HG03064 (cell line): ENCODE measurements at regions not wholly inside any gene's neighbourhood (a gene's known extent, or its start where the extent isn't known, plus 50 kb on each side); places are given as distances from the start of the nearest gene placed in this dataset.
"Not testable (repeated sequence)": the region's sequence is repeated elsewhere in the genome, so short reads cannot be mapped to it uniquely, and the experiment has no call there.

Experiments used
- ATAC-seq: cut with Tn5 transposase; IDR thresholded peaks from one replicate; pipeline ENCODE4 v1.9.1; 2021; ENCODE audit warnings: low read depth; ENCODE audit not compliant: unreplicated experiment

DNA sequence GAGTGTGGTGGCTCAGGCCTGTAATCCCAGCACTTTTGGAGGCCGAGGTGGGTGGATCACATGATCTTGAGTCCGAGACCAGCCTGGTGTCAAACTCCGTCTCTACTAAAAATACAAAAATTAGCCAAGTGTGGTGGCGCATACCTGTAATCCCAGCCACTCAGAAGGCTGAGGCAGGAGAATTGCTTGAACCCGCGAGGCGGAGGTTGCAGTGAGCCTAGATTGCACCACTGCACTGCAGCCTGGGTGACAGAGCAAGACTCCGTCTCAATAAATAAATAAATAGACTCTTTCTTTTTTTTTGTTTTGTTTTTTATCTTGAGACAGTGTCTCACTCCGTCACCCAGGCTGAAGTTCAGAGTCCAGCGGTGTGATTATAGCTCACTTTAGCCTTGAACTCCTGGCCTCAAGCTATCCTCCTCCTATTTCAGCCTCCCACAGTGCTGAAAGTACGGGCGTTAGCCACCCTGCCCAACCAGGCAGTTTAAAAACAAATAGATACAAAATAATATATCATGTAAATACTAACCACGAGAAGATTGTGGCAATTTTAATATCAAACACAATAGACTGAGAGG lies 1158.0 kb upstream of the TMEFF2 start:
- ATAC-seq: not testable (repeated sequence)

DNA sequence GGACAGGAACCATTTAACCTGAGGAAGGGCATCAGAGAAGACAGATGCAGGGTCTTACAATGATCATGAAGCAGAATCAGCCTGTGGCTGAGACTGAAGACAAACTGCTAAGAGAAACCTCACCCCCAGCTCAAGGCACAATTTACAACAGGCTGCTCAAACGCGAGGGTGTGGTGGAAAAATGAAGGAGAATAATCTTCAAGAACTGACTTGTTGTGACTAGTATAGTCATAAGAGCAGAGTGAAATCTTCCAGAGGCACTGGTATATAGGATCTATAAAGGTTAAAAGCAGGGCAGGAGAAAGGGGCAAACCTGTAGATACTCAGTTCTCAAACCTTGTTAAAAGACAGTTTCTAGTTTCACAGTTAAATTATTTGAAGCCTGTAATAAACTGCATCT lies 1155.8 kb upstream of the TMEFF2 start:
- no peak for ATAC-seq

DNA sequence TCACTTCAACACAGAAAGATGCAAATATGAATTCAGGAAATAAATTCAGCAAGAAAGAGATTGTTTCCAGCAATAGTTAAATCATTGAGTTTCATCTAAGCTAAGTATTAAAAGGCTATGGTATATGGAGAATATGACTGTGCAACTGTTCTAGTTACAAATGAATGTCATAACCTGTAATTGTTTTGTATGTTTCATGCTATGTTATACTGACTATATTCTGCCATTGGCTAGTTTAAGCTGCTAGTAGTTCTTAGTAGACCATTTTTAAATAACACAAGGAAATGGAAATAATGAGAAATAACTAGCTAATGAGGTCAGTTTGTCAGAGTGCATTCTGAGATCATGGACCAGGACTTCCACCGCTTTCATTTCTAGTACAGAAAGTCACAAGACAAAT lies 1154.9 kb upstream of the TMEFF2 start:
- no peak for ATAC-seq

DNA sequence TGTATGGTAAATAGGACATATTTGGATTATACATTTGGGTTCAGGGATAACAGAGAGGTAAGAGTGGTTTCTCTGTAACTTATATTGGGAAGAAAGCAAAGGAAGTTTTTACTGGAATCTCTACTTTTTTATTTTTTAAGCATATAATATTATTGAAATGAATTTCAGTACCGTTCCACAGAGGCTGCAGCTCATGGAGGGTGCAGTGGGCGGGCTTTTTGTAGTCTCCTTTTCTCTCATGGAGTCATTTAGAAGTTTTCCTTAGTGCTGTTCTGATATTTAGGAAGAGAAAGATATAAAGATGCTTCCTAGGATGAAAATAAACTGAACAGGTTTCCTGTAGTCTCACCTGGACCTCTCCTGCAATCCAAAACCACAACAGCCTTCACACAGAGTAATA lies 1153.3 kb upstream of the TMEFF2 start:
- no peak for ATAC-seq

DNA sequence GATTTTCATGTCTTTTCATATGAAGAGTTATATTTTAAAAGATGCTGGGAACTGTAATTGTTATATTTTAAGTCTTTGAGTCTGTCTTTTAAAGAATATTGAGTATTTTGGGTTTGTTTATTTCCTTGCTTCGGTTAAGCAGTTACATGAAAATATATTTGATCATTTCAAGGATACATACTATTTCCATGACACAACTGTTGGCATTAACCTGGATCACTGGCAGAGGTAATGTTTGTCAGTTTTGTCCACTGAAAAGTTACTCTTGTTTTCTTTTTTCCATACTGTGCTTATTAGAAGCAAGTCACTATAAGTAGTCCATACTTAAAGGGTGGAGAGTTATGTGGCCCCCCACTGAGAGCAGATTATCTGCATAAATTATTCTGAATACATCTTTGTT lies 1142.0 kb upstream of the TMEFF2 start:
- no peak for ATAC-seq

DNA sequence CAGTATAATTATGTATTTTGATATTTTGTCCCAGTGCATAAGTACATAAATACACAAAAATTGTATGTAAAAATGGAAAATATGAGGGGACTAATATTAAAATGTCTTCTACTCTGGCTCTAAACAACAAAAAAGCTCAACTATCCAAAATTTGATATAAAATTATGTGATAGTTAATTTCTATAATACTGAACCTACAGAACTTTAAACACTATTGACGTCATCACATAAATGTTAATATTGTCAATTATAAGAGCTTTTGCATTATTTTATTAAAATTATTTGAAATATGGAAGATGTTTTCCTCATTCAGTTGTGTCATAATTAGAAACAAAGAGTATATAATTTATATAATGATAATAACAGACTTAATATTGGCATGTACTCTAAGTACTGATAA lies 1139.7 kb upstream of the TMEFF2 start:
- ATAC-seq: no peak

DNA sequence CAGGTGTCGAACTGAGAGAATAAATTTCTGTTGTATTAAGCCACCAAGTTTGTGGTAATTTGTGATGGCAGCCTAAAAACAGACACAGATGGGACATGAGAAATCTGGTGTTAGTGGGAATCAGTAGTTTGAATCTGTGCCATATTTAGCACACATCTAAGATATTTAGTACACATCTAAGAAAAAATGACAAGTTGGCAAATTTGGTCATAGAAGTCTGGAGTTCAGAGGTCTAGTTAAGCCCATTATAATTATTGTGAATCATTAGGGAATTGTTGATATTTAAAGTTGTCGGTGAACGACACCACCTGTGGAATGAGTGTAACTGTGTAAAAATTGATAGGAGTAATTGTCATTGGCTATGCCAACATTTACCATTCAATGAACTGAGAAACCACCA lies 1138.8 kb upstream of the TMEFF2 start:
- no peak for ATAC-seq

DNA sequence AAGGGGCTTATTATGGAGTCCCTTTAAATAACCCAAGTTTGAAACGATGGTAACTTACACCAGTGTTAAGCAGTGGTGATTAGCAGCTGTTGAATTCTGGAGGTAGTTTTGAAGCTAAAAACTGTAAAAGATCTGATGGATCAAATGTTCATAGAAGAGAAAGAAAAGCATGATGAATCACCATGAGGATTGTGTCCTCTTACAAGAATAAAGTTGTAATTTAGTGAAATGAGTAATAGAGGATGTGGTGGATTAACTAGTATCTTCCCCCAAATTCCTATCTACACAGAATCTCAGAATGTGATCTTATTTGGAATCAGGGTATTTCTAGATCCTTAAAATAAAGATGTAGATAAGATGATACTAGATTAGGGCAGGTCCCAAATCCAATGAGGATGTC lies 1138.2 kb upstream of the TMEFF2 start:
- ATAC-seq: no peak

DNA sequence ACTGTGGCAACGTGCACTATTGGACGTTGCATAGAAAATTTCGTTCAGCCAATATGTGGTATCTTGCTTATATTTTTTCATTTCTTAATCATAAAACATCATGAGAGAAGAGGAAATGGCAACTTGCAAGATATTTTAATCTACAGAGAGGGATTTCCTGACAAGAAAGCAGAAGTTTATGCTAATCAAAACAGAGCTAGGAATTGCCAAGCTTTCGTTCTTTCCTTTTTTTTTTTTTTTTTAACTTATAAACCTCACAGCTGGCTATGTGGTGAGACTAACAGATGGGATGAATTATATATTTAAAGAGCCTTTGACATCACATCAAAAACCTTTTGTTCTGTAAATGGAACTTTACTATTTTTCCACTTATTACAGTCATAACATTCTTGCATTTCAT lies 1136.9 kb upstream of the TMEFF2 start:
- no peak for ATAC-seq

DNA sequence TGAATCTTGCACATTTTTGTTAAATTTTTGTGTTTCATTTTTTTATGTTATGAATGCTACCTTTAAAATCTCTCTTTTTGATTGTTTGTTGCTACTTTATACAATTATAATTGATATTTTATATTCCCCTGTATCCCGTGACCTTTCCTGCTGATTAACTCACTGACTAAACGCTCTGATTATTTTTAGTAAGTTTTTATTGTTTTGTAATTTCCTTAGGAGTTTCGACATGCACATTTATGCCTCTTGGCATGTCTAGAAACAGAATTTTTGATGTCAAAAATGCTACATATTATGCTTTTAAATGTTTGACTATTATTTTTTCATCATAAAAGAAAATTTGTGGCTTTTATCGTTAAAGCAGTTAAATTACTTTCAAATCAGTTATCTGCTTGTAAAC lies 1131.6 kb upstream of the TMEFF2 start:
- no peak for ATAC-seq

DNA sequence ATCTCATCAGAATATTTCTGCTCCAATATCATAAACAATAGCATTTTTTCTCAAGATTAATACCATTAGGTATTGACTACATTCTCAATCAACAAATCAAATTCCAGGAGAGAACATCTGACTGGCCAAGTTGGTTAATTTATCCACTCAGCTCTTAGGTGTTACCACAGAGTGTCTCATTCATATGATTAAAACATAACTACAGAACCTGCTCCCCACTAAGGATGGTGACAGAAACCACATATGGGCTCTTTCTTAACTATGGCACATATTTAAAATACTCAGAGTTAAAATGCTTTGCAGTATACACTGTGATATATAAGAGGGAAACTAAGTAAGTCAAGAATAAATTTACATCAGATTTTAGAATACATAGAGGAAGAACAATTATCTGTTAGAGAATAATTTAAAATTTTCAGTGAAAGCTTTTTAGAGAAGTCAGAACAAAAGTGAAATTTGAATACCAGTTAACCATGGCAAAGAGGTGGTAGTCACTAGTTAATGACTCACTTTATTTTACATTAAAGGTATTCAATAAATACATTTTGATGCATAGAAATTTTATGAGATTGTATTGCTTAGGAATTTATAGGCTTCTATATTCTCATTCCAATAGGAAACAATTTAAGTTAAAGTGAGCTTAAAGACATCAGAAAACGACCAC lies 1120.8 kb upstream of the TMEFF2 start:
- peak; percentile 67 for ATAC-seq

DNA sequence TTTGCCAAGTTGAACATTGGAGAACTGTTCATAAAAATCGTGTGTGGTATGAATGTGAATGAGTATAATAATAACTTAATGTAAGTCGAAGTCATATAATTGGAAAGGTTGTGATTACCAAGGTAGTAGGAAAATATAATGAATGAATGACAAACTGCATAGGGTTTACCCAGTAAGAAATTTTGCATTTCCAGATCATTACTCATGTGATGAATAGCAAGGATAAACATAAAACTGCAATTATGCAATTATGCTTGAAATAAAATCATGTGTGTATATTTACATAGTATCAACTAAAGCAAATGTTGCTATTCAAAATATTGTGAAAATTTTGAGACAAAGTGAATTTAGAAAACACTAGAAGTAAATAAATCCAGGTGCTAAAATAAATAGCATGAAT lies 1108.7 kb upstream of the TMEFF2 start:
- ATAC-seq: no peak

DNA sequence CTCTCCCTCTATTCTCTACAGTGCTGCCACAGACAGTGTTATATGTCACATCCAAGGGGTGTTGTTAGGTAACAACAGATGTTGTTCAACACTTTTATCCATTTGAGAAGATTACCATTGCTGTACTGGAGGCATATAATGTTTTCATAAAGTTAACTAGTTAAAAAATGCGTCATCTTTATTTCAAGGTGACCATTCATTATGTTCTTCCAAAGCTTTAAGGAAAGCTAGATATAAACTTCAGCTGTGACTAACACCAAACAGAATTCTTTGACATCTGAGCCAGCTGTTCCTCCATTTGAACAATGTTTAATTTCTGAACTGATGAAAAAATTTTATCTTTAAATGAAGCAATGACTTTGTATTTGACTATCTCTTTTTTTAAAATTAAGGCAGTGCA lies 1099.6 kb upstream of the TMEFF2 start:
- ATAC-seq: no peak

DNA sequence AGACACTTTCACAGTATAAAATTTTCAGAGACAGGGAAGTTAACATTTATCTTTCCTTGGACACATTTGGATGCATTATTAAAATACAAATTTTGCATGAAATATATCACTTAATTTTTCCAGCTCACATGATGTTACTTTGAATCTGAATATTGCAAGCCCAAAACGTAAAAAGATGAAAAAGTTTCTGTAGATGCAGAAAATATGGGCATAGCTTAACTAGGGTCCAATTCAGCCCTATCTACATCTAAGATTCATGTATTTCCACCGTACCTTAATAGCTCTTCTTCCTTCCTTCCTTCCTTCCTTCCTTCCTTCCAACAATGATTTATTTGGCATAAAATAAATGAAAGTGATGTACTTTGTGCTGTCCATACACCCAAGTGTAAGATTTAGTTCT lies 1084.6 kb upstream of the TMEFF2 start:
- ATAC-seq: no peak

DNA sequence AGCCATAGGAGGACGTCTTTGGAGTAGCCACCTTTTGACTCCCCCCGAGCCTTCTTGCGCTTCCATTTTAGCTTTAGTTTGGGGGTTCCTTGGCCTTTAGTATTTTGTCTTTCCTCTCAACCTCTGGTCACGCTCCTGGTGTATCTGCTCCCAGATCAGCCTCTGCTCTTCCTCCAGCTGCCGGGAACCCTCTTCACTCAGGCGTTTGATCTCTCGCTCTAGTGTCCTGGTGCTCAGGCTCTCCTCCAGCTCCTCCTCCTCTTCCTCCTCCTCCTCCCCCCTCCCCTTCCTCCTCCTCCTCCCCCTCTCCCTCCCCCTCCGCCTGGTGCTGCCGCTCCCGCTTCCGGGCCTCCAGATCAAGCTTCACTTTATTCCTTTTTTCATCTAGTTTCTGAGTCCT lies 1082.3 kb upstream of the TMEFF2 start:
- no peak for ATAC-seq

DNA sequence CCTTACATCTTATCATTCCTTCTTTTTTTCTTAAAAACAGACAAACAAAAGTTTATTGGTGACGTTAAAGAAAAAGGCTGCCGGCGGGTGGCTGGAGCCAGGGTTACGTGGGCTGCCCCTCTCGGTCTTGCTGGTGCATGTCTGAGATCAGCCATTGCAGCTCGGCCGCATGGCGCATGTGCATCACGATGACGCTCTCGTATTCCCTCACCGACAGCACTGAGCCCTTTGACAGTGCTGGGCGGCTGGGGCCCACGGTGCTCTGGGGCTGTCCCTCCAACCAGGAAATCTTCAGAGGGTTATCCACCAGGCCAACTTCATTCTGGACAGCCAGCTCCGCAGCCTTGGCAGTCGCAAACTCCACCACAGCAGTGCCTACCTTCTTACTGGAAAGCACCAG lies 1081.8 kb upstream of the TMEFF2 start:
- ATAC-seq: no peak

DNA sequence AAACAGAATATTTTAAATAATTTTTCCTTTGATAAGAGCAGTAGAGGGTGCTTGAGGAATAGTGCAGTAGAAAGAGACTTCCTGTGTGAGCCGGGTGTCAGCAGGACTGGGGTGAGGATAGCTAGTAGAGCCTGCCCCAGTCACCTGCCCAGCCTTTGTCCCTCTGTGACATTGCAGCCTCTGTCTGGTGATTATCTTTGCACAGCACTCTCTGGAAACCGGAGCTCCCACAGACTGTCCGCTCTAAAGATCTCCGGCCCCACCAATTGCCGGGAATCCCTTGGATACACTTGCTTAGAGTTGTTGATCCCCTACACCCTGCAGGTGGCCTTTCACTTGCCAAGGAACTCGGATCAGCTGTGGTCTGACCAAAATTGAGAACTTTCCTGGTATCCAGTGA lies 1081.3 kb upstream of the TMEFF2 start:
- ATAC-seq: no peak

DNA sequence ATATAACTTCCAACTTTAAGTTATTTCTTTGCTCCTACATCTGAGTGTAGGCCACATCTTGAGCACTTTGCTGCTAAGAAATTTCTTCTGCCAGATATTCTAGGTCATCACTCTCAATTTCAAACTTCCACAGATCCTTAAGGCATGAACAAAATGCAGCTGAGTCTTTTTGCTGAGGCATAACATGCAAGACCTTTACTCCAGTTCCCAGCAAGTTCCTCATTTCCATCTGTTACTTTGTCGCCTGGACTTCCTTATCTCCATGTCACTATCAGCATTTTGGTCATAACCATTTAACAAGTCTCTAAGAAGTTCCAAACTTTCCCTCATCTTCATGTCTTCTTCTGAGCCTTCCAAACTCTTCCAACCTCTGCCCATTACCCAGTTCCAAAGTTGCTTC lies 1077.3 kb upstream of the TMEFF2 start:
- ATAC-seq: no peak

DNA sequence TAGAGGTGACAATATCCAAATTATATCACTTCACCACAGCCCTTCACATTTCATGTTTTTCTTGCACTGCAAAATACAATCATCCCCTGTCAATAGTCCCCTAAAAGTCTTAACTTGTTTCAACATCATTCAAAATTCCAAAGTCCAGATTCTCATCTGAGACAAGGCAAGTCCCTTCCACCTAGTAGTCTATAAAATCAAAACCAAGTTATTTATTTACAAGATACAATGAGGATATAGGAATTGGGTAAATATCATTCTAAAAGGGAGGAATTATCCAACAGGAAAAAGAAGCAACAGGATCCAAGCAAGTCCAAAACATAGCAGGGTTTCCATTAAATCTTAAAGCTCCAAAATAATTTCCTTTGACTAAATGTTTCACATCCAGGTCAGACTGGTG lies 1076.1 kb upstream of the TMEFF2 start:
- ATAC-seq: no peak

DNA sequence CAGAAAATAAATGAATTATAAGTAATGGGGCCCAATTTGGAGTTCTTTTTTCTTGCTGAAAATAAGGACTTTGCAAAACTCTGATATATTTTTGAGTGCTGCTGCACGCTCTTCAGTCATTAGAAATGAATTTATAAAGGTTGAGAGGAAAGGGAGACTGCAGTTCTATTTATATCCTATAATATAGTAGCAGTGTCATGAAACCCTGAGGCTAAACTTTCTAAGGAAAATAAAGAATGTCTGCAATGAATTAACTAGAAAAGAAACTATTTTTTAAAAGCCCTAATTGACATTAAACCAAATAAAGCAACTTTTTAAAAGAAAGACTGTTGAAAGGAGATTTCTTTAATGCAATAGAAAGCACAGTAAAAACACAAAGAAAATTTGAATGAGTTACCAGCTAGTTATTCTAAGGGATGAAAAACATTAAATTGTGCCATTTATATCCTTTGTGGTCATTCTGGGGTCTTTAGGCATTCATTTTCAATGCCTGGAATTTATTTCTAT lies 1072.8 kb upstream of the TMEFF2 start:
- no peak for ATAC-seq

DNA sequence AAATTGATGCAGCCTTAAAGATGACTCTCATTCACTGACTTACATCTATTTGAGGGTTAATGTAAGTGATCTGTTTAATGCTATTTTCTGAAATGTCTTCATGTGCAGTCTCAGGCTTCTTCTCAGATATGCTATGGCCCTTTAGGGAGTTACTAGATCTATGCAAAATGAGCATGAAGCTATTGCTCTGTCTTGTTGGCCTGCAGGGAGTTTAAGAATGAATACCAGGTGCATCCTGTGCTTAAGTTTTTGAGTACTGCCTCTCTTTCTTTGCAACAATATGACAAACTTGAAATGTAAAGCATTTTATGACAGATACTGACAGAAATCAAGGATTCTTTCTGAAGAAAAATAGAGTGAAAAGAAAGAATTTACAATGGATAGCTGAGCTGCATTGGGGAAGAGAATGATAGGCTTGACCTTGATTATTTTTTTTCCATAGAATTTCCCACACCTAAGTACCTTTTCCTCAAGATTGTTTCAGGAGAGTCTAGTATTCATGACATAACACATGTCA lies 1058.3 kb upstream of the TMEFF2 start:
- ATAC-seq: no peak

DNA sequence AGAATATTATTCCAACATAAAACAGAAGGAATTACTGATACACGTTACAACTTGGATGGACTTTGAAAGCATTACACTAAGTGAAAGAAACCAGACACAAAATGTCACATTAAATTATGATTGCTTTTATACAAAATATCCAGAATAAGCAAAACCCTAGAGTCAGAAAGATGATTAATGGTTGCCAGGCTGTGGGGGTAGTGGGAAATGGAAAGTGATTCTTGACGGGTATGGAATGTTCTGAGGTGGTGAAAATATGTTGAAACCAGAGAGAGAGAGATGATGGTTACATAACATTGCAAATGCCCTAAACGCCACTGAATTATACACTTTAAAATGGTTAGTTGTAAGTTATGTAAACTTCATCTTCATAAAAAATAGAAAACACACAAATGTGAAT lies 1057.2 kb upstream of the TMEFF2 start:
- no peak for ATAC-seq
